ENCODE measurements at regions not wholly inside any gene's neighbourhood (a gene's known extent, or its start where the extent isn't known, plus 50 kb on each side); places are given as distances from the start of the nearest gene placed in this dataset.
"Not testable (repeated sequence)": the region's sequence is repeated elsewhere in the genome, so short reads cannot be mapped to it uniquely, and the experiment has no call there.

- no peak for DNase-seq
Observed at GRCh38 chr6:9266741-9267140, 831.4 kb upstream of the SLC35B3 start.

- DNase-seq: no peak
Observed at GRCh38 chr6:9257215-9257614, 821.9 kb upstream of the SLC35B3 start.

GRCh38 chr6:9254251-9254650 is 818.9 kb upstream of the SLC35B3 start:
- no peak for DNase-seq

- no peak for DNase-seq
Observed at GRCh38 chr6:9252799-9253198, 817.5 kb upstream of the SLC35B3 start.

- no peak for DNase-seq
Observed at GRCh38 chr6:9250852-9251251, 815.5 kb upstream of the SLC35B3 start.

- no peak for DNase-seq
Observed at GRCh38 chr6:9248133-9248532, 812.8 kb upstream of the SLC35B3 start.

- no peak for DNase-seq
Observed at GRCh38 chr6:9240861-9241260, 805.5 kb upstream of the SLC35B3 start.

- DNase-seq: no peak
Observed at GRCh38 chr6:9236443-9236842, 801.1 kb upstream of the SLC35B3 start.

GRCh38 chr6:9233686-9234085 is 798.3 kb upstream of the SLC35B3 start:
- no peak for DNase-seq

- no peak for DNase-seq
Observed at GRCh38 chr6:9233226-9233625, 797.9 kb upstream of the SLC35B3 start.

- DNase-seq: no peak
Observed at GRCh38 chr6:9225441-9225871, 790.1 kb upstream of the SLC35B3 start.

GRCh38 chr6:9224539-9224938 is 789.2 kb upstream of the SLC35B3 start:
- no peak for DNase-seq

GRCh38 chr6:9213717-9214116 is 778.4 kb upstream of the SLC35B3 start:
- not testable (repeated sequence) for DNase-seq

- no peak for DNase-seq
Observed at GRCh38 chr6:9208966-9209365, 773.6 kb upstream of the SLC35B3 start.

- no peak for DNase-seq
Observed at GRCh38 chr6:9205645-9206044, 770.3 kb upstream of the SLC35B3 start.

GRCh38 chr6:9204171-9204570 is 768.8 kb upstream of the SLC35B3 start:
- no peak for DNase-seq

GRCh38 chr6:9200712-9201111 is 765.4 kb upstream of the SLC35B3 start:
- DNase-seq: no peak

- DNase-seq: no peak
Observed at GRCh38 chr6:9197726-9198125, 762.4 kb upstream of the SLC35B3 start.

- DNase-seq: no peak
Observed at GRCh38 chr6:9195322-9195721, 760.0 kb upstream of the SLC35B3 start.

- no peak for DNase-seq
Observed at GRCh38 chr6:9192405-9192909, 757.1 kb upstream of the SLC35B3 start.

- DNase-seq: no peak
Observed at GRCh38 chr6:9186148-9186547, 750.8 kb upstream of the SLC35B3 start.

GRCh38 chr6:9178071-9178470 is 742.7 kb upstream of the SLC35B3 start:
- no peak for DNase-seq

- no peak for DNase-seq
Observed at GRCh38 chr6:9173229-9173628, 737.9 kb upstream of the SLC35B3 start.

GRCh38 chr6:9172096-9172495 is 736.8 kb upstream of the SLC35B3 start:
- no peak for DNase-seq

GRCh38 chr6:9168669-9169068 is 733.3 kb upstream of the SLC35B3 start:
- no peak for DNase-seq

Measured in occipital lobe (tissue), 1 donor.